ENCODE measurements at regions not wholly inside any gene's neighbourhood (a gene's known extent, or its start where the extent isn't known, plus 50 kb on each side); places are given as distances from the start of the nearest gene placed in this dataset.

DNA sequence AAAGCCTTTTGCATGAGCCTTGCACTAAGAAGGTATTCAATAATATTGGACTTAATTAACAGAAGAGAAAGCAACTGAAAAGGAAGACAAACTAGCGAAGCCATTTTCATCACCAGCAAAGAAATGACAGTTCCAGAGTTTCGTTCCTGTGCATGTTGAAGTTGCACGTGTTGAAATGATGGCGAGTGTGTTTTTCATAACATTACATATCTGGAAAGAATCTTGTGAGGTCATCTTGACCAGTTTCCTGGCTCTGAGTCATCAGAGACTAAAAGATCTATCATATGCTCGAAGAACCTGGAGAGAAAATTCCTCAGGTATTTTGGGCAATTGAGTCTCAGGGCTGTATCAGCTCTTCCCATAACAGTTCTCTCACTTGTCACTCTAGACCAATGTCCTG is 106.2 kb upstream of the MAML3 start:
- Histone ChIP-seq H4K20me1 (ENCODE audit: control insufficient read depth, insufficient read depth) (no peaks in the 10 kb centered on the region), H3K4me1 (ENCODE audit: control insufficient read depth, insufficient read depth, low read length) (no peaks in the 10 kb centered on the region), H3K36me3 (ENCODE audit: control insufficient read depth in 2 of 2, insufficient read depth in 2 of 2, low read length in 1 of 2) (no peaks in the 10 kb centered on the region), H3K4me3 (no peak overlapping the region), H3K9ac (ENCODE audit: control insufficient read depth, insufficient read depth, low read length) (no peak overlapping the region), H3K4me2 (ENCODE audit: control insufficient read depth, insufficient read depth) (no peak overlapping the region), H3K27me3 (replicated peaks in 1 of 2; ENCODE audit: control insufficient read depth in 2 of 2, insufficient read depth in 2 of 2, low read length in 1 of 2) (peaks cover 1 to 4% of the 10 kb centered on the region in 2 experiments; a peak in 1 of 4 replicates), H2AFZ (ENCODE audit: control insufficient read depth, low read depth, low read length) (no peak overlapping the region), H3K79me2 (ENCODE audit: control insufficient read depth, insufficient read depth, low read length) (no peaks in the 10 kb centered on the region), H3K27ac (ENCODE audit: control insufficient read depth, insufficient read depth) (no peak overlapping the region), H3K9me3 (replicated peaks; ENCODE audit: control insufficient read depth, insufficient read depth, low read length) (no peaks in the 10 kb centered on the region)
- no TSS peak for BruUV-seq (replicated peaks)
- WGBS (ENCODE audit: insufficient coverage, insufficient replicate concordance, low lambda C conversion rate, missing lambda C conversion rate): 14% methylated on average over 5 of the region's 5 CpGs
- DNase-seq (ENCODE audit: low read depth, low spot score) (no peak), FAIRE-seq (no peak), ATAC-seq (no peak)
- intact Hi-C loops (cut with micrococcal nuclease; ENCODE audit: unreplicated experiment) (no loop called here), in situ Hi-C loops (cut with MboI) (no loop called here)
- SMC1A ChIA-PET (ENCODE audit: uncharacterized antibody, unreplicated experiment): no interaction called here
- TF ChIP-seq, protein P1, sequence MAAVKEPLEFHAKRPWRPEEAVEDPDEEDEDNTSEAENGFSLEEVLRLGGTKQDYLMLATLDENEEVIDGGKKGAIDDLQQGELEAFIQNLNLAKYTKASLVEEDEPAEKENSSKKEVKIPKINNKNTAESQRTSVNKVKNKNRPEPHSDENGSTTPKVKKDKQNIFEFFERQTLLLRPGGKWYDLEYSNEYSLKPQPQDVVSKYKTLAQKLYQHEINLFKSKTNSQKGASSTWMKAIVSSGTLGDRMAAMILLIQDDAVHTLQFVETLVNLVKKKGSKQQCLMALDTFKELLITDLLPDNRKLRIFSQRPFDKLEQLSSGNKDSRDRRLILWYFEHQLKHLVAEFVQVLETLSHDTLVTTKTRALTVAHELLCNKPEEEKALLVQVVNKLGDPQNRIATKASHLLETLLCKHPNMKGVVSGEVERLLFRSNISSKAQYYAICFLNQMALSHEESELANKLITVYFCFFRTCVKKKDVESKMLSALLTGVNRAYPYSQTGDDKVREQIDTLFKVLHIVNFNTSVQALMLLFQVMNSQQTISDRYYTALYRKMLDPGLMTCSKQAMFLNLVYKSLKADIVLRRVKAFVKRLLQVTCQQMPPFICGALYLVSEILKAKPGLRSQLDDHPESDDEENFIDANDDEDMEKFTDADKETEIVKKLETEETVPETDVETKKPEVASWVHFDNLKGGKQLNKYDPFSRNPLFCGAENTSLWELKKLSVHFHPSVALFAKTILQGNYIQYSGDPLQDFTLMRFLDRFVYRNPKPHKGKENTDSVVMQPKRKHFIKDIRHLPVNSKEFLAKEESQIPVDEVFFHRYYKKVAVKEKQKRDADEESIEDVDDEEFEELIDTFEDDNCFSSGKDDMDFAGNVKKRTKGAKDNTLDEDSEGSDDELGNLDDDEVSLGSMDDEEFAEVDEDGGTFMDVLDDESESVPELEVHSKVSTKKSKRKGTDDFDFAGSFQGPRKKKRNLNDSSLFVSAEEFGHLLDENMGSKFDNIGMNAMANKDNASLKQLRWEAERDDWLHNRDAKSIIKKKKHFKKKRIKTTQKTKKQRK (IDR thresholded peaks at IDR 0.05; ENCODE audit: low read depth, low read length): no peak
- TF ChIP-seq NFYA (IDR thresholded peaks at IDR 0.05; ENCODE audit: borderline replicate concordance, low read depth, low read length): no peak
- TF ChIP-seq, protein P2, sequence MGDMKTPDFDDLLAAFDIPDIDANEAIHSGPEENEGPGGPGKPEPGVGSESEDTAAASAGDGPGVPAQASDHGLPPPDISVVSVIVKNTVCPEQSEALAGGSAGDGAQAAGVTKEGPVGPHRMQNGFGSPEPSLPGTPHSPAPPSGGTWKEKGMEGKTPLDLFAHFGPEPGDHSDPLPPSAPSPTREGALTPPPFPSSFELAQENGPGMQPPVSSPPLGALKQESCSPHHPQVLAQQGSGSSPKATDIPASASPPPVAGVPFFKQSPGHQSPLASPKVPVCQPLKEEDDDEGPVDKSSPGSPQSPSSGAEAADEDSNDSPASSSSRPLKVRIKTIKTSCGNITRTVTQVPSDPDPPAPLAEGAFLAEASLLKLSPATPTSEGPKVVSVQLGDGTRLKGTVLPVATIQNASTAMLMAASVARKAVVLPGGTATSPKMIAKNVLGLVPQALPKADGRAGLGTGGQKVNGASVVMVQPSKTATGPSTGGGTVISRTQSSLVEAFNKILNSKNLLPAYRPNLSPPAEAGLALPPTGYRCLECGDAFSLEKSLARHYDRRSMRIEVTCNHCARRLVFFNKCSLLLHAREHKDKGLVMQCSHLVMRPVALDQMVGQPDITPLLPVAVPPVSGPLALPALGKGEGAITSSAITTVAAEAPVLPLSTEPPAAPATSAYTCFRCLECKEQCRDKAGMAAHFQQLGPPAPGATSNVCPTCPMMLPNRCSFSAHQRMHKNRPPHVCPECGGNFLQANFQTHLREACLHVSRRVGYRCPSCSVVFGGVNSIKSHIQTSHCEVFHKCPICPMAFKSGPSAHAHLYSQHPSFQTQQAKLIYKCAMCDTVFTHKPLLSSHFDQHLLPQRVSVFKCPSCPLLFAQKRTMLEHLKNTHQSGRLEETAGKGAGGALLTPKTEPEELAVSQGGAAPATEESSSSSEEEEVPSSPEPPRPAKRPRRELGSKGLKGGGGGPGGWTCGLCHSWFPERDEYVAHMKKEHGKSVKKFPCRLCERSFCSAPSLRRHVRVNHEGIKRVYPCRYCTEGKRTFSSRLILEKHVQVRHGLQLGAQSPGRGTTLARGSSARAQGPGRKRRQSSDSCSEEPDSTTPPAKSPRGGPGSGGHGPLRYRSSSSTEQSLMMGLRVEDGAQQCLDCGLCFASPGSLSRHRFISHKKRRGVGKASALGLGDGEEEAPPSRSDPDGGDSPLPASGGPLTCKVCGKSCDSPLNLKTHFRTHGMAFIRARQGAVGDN (IDR thresholded peaks at IDR 0.05): no peak
- no peak for TF ChIP-seq MYB (IDR thresholded peaks at IDR 0.05; ENCODE audit: borderline replicate concordance, low read depth, low read length)
- RAD21 ChIA-PET (ENCODE audit: unreplicated experiment): no interaction called here
- CTCF ChIA-PET: no interaction called here
- POLR2A ChIA-PET: no interaction called here

Measured in GM12878 (cell line).